ENCODE measurements at regions not wholly inside any gene's neighbourhood (a gene's known extent, or its start where the extent isn't known, plus 50 kb on each side); places are given as distances from the start of the nearest gene placed in this dataset.

DNA sequence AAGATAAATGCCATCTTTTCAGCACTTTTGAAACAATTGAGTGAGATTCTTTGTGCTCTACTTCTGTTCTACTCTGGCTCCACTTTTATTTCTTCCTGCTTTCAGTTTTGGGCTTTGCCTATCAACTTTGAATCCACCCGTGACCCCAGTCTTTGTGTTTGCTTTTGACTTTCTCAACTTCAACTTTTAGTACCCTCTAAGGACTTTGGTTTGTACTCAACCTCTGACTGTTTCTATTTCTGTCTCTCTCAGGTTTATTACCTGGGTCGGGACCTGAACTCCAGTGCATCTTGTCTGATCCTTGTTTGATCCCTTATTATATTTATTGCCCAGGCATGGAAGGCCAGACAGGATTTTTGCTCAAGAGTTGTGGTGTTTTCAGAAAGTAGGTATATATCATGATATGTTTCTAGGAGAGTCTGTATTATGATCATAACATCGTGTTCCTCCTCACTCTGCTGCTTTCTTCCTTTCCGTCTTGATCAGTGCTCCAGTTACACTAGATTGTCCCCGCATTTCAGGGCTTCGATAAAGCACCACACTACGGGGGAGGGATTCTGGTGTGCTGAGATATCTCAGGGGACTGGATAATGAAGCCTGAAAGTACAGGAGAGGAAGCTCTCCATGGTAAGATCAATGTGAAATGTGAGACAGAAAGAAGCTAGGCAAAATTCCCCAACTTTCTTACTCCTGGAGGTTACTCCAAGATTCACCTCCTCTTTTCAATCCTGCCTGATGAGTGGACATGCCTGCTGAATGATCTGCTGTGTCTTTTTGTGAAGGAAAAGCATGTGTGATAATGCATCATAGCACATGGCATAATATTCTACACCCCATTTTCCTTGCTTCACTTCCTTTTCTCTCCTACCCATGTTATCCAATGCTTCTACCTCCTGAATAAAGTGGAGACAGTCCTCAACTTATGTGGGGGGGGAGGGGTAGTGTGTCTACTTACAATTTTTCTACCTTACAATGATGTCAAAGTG, 155.5 kb upstream of the GRIN3A start:
- no peaks in the 10 kb centered on the region for H3K4me1 ChIP-seq (replicated peaks in 1 of 2)
- H3K4me3 ChIP-seq, result no peak overlapping the region
- H3K27me3 ChIP-seq, result no peaks in the 10 kb centered on the region
- H3K9me3 ChIP-seq (replicated peaks in 1 of 3), result no peaks in the 10 kb centered on the region
- 68 to 73% (median 71%) methylated on average over 7 of the region's 7 CpGs for WGBS, 4 donors
- DNase-seq, result no peak
- H3K27ac ChIP-seq, result no peak overlapping the region
- intact Hi-C loops (cut with DNase I), result no loop called here
- TF ChIP-seq POLR2A (IDR thresholded peaks at IDR 0.05), result no peak
- TF ChIP-seq, protein P1, sequence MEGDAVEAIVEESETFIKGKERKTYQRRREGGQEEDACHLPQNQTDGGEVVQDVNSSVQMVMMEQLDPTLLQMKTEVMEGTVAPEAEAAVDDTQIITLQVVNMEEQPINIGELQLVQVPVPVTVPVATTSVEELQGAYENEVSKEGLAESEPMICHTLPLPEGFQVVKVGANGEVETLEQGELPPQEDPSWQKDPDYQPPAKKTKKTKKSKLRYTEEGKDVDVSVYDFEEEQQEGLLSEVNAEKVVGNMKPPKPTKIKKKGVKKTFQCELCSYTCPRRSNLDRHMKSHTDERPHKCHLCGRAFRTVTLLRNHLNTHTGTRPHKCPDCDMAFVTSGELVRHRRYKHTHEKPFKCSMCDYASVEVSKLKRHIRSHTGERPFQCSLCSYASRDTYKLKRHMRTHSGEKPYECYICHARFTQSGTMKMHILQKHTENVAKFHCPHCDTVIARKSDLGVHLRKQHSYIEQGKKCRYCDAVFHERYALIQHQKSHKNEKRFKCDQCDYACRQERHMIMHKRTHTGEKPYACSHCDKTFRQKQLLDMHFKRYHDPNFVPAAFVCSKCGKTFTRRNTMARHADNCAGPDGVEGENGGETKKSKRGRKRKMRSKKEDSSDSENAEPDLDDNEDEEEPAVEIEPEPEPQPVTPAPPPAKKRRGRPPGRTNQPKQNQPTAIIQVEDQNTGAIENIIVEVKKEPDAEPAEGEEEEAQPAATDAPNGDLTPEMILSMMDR (IDR thresholded peaks at IDR 0.05), result no peak
- H3K36me3 ChIP-seq (replicated peaks in 1 of 2), result no peaks in the 10 kb centered on the region

DNA sequence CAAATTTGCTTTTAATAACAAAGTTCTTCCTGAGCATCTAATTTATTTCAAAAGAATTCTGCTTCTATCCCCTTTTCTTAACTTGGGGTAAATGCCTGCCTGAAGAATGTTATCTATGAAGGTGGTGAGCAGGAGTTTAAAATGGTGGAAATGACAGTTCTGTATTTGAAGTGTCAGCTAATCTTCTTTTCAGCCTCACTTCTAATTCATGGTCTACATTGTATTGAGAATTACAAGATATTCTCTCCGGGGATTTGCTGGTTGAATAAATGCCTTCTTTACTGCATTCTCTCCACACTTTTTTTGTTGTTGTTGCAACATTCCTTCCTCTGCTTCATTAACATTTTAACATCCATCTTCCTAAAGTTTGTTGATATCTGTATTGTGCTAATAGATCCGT, 143.1 kb upstream of the GRIN3A start:
- Histone ChIP-seq H3K27ac (no peak overlapping the region), H3K4me3 (no peak overlapping the region), H3K4me1 (replicated peaks in 1 of 2) (no peaks in the 10 kb centered on the region), H3K27me3 (no peaks in the 10 kb centered on the region), H3K9me3 (replicated peaks in 1 of 3) (no peaks in the 10 kb centered on the region), H3K36me3 (replicated peaks in 1 of 2) (no peaks in the 10 kb centered on the region)
- TF ChIP-seq, protein P1 (IDR thresholded peaks at IDR 0.05), result no peak
- no peak for TF ChIP-seq POLR2A (IDR thresholded peaks at IDR 0.05)
- intact Hi-C loops (cut with DNase I), result no loop called here
- WGBS, 4 donors, result 56 to 61% (median 59%) methylated on average over 2 of the region's 2 CpGs
- DNase-seq, result no peak

DNA sequence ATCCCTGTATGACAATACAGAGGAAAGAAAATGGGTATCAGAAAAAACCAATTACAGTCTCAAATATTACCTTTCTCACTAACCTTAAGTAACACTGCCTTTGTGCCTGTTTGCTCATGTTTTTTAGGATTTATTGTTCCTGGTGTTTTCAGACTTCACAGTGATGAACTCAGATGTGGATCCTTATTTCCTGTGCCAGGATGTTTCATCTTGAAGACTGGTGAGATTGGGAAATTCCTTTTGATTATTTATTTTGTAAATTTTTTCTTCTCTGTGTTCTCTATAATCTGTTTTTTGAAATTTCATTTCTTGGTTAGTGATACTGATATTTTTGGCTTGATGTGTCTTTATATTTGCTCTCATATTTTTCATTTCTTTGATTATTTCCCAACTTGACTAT, 142.4 kb upstream of the GRIN3A start:
- no peak overlapping the region for H3K27ac ChIP-seq
- intact Hi-C loops (cut with DNase I), result no loop called here
- TF ChIP-seq POLR2A (IDR thresholded peaks at IDR 0.05), result no peak
- TF ChIP-seq, protein P1 (IDR thresholded peaks at IDR 0.05), result no peak
- H3K4me1 ChIP-seq (replicated peaks in 1 of 2), result no peaks in the 10 kb centered on the region
- H3K27me3 ChIP-seq, result no peaks in the 10 kb centered on the region
- no peaks in the 10 kb centered on the region for H3K9me3 ChIP-seq (replicated peaks in 1 of 3)
- H3K36me3 ChIP-seq (replicated peaks in 1 of 2), result no peaks in the 10 kb centered on the region
- H3K4me3 ChIP-seq, result no peak overlapping the region
- DNase-seq, result no peak

GRCh38 chr9:101878734-101879133, 140.3 kb upstream of the GRIN3A start:
- H3K4me1 ChIP-seq (replicated peaks in 1 of 2), result no peaks in the 10 kb centered on the region
- TF ChIP-seq, protein P1 (IDR thresholded peaks at IDR 0.05), result no peak
- no peak for TF ChIP-seq POLR2A (IDR thresholded peaks at IDR 0.05)
- H3K4me3 ChIP-seq, result no peak overlapping the region
- no peak for DNase-seq
- no peaks in the 10 kb centered on the region for H3K9me3 ChIP-seq (replicated peaks in 1 of 3)
- intact Hi-C loops (cut with DNase I), result no loop called here
- 40 to 49% (median 42%) methylated on average over 4 of the region's 4 CpGs for WGBS, 4 donors
- no peaks in the 10 kb centered on the region for H3K27me3 ChIP-seq
- no peaks in the 10 kb centered on the region for H3K36me3 ChIP-seq (replicated peaks in 1 of 2)
- H3K27ac ChIP-seq, result no peak overlapping the region
